OCI-LY1 (cell line): ENCODE measurements at regions not wholly inside any gene's neighbourhood (a gene's known extent, or its start where the extent isn't known, plus 50 kb on each side); places are given as distances from the start of the nearest gene placed in this dataset.

Experiments used
- CTCF ChIP-seq: fragments of 200-600 bp; sonication (generic), shearing (Covaris generic); IDR thresholded peaks from 2 replicates; pipeline ENCODE4 v1.5.1; 2017; ENCODE audit warnings: mild to moderate bottlenecking, antibody characterized with exemption, low read length, moderate library complexity, mixed read lengths
- EZH2 ChIP-seq: fragments of 200-600 bp; sonication (generic), shearing (Covaris generic); IDR thresholded peaks from 2 replicates; pipeline ENCODE4 v1.8.0; 2017; ENCODE audit warnings: borderline replicate concordance, mixed run types, mild to moderate bottlenecking, antibody characterized with exemption, low read length, moderate library complexity, mixed read lengths

GRCh38 chr5:27396998-27397397, 358.6 kb upstream of the CDH9 start:
- TF ChIP-seq CTCF (no peak), EZH2 (no peak)
